Fibroblast of skin of left quadriceps (primary cell): ENCODE measurements at regions not wholly inside any gene's neighbourhood (a gene's known extent, or its start where the extent isn't known, plus 50 kb on each side); places are given as distances from the start of the nearest gene placed in this dataset.

ENCODE experiments used
- DNase-seq, 2 experiments: peaks; one replicate each; pipeline ENCODE4 v3.0.0-alpha.2; 2013; ENCODE audit warnings: low read depth in 2 of 2

- DNase-seq = no peak
Measured at GRCh38 chr10:10294184-10294880, 723.3 kb upstream of the CELF2 start.

GRCh38 chr10:10294881-10295529, 722.7 kb upstream of the CELF2 start:
- DNase-seq = no peak

- DNase-seq = no peak
Measured at GRCh38 chr10:10295537-10295936, 722.1 kb upstream of the CELF2 start.

GRCh38 chr10:10302689-10303088, 715.0 kb upstream of the CELF2 start:
- DNase-seq = no peak

GRCh38 chr10:10307036-10307435, 710.6 kb upstream of the CELF2 start:
- no peak for DNase-seq

GRCh38 chr10:10307551-10307950, 710.1 kb upstream of the CELF2 start:
- no peak for DNase-seq

GRCh38 chr10:10310498-10310897, 707.2 kb upstream of the CELF2 start:
- no peak for DNase-seq

GRCh38 chr10:10311966-10312365, 705.7 kb upstream of the CELF2 start:
- DNase-seq = no peak

- peak; percentile 45 to 53 for DNase-seq
Measured at GRCh38 chr10:10313149-10313835, 704.4 kb upstream of the CELF2 start.

- DNase-seq = no peak
Measured at GRCh38 chr10:10314626-10315025, 703.0 kb upstream of the CELF2 start.

- no peak for DNase-seq
Measured at GRCh38 chr10:10315989-10316388, 701.7 kb upstream of the CELF2 start.

GRCh38 chr10:10317151-10317550, 700.5 kb upstream of the CELF2 start:
- DNase-seq = no peak

GRCh38 chr10:10318856-10319255, 698.8 kb upstream of the CELF2 start:
- no peak for DNase-seq

- DNase-seq = peak; percentile 92 to 93
Measured at GRCh38 chr10:10320956-10321355, 696.7 kb upstream of the CELF2 start.

- DNase-seq = no peak
Measured at GRCh38 chr10:10326116-10326515, 691.6 kb upstream of the CELF2 start.

- DNase-seq = peak; percentile 41 to 42
Measured at GRCh38 chr10:10327934-10328333, 689.7 kb upstream of the CELF2 start.

GRCh38 chr10:10330418-10330817, 687.3 kb upstream of the CELF2 start:
- peak; percentile 86 to 89 for DNase-seq

GRCh38 chr10:10332786-10333185, 684.9 kb upstream of the CELF2 start:
- DNase-seq = no peak

- no peak for DNase-seq
Measured at GRCh38 chr10:10333622-10334021, 684.0 kb upstream of the CELF2 start.

GRCh38 chr10:10338339-10338738, 679.3 kb upstream of the CELF2 start:
- DNase-seq = no peak

GRCh38 chr10:10346390-10347150, 671.1 kb upstream of the CELF2 start:
- DNase-seq = peak; percentile 23 to 35

- no peak for DNase-seq
Measured at GRCh38 chr10:10350050-10350449, 667.6 kb upstream of the CELF2 start.
